Hematopoietic multipotent progenitor cell treated with erythropoietin and hydrocortisone succinate and interleukin-3 and kit ligand, for 6 days (in vitro differentiated cells): ENCODE measurements at regions not wholly inside any gene's neighbourhood (a gene's known extent, or its start where the extent isn't known, plus 50 kb on each side); places are given as distances from the start of the nearest gene placed in this dataset.
"Not testable (repeated sequence)": the region's sequence is repeated elsewhere in the genome, so short reads cannot be mapped to it uniquely, and the experiment has no call there.

ENCODE experiments used
- DNase-seq: peaks from one replicate; pipeline ENCODE4 v3.0.0-alpha.2; 2015

DNA sequence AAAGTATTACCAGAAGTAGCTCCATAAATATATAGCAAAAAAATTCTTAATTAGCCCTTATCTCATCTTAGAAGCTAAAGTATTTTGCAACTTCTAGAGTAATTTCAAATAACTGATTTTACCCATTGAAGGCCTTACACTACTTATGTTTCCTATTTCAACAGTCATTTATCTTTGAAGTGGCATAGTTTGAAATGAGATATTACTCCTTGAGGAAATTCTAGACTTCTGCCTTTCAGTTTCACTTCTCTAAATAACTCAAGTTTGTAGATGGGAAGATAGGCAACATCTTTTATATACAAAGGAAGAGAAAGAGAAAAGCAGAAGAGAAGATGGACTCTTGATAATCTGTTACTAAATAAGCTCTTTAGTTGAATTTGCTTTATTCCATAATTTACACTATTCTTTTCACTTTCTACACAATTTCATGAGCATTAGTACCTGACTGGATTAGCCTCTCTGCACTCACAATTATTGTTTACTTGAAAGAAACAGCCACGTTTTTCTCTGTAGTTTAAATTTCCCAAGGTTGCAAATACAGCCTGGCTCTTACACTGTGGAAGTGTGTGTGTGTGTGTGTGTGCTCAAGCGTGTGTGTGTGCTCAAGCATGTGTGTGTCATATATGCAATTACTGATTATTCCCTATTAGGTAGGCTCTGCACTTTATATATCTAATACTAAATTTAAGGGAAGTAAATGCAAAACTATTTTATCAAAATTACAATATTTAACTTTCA, 60.6 kb upstream of the EMB start:
- peak; percentile 53 for DNase-seq

DNA sequence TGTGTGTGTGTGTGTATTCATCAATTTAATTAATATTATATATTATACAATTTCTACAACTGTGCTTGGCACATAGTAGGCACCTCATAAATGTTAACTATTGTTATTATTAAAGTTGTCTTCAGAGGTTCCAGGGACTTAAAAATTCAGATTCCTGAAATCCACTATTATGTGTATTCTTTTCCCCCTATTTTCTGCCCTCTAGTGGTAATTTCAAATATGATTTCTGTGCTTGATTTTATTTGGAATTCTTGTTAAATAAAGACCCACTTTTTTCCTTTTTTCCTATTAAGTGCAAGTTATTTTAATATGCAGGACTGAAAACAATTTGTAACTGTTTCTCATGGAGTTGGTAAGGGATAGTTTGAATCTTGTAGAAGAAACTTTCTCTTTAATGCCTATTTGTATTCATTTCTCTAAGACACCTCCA, 72.0 kb upstream of the EMB start:
- peak; percentile 14 for DNase-seq

DNA sequence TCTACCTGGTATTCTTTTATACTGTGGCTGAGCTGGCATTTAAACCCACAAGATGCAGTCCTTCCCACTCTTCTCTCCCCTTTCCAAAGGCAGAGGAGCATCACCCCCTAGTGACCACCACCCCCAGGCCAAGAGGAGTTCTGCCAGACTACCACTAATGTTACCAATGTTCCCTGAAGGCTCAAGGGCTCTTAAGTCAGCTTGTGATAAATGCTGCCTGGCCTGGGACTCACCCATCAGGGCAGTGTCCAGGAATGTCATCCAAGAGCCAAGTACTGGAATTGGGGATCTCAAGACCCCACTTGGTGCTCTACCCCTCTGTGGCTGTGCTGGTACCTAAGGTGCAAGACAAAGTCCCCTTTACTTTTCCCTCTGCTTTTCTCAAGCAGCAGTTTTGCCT, 80.0 kb upstream of the EMB start:
- DNase-seq, result not testable (repeated sequence)

DNA sequence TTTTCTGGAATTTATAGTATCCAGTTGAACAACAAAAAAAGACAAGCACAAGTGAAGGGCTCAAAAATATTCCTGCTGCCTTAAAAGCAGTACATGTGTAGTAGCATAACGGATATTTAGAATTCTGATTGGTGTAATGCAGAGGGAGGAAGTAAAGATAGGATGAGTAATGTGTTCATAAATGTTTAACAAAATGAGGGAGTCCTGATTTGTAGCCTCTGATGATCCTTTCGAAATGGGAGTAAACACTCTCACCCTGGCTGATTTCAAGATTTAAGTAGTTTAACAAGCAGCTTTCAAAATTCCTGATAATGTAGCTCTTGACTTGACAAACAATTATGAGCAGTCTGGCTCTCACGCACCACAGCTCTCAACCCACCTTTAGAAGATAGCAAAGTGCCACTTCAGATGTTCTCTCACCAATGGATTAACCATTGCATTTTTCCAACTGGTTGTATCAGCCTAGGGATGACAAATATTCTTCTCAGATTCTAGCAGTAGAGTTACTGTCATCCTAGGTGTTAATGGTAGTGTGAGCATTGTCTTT, 86.5 kb upstream of the EMB start:
- DNase-seq, result not testable (repeated sequence)

DNA sequence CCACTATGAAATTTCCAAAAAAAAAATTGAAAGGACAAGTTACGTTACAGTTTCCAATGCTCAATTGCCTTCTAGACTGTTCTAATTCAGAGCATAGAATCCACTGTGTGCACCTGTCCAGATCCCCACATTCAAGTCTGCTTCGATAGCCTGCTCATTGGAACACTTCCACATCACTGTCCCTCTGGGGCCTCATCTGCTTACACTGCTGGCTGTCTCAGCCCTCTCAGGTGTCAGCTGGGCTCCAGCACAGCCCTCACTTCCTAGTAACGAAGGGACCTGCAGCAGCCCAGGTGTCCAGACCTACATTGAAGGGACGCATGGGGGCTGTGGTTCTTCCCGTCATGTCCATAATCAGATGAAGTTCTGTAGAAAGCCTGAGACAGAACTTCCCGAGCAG, 94.3 kb upstream of the EMB start:
- no peak for DNase-seq

DNA sequence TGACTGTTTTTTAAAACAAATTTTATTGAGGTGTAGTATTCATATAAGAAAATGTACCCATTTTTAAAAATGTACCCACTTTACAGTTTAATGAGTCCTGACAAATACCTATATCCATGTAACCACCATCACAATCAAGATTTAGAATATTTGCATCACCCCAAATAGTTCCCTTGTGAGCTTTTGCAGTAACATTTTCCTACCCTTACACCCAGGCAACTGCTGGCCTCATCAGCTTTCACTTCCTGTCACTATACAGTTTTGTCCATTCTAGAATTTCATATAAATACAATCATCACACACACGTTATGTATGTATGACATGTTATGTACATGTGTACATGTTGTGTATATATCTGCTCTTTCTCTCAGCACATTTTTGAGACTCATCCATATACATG, 96.4 kb upstream of the EMB start:
- not testable (repeated sequence) for DNase-seq

DNA sequence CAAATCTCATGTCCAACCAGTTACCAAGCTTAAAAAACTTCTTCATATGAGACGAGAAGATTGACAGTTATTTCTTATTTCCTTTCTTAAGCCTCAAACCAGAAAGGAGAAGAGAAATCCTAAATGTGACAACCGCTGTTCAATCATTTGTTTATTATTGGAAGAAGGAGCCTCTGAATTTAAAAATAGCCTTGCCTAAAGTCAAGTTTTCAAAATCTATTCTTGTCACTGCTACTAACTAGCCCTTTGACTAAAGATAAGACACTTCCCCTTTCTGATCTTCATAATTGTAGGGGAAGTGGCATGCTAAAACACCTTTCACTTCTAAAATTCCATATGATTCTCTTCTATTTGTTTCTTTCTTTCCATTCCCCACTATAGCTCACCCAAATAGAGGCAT, 106.2 kb upstream of the EMB start:
- peak; percentile 26 for DNase-seq

DNA sequence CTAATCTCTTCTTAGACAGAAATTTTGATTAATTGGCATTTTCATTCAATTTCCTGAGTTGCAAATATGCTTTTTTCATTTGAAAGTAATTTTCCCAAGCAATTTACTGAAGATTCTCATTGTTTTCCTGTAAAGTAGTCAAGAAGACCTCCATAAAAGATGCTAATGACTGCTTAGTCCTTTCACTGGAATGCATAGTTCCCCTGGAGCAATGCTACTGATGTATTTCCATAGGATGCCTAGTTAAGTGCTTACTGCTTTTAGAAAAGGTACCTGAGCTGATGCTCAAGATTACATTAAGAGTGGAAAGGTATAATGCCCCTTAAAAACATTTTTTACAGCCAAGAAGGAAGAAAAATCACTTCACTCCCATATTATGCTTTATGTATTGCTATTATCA, 109.2 kb upstream of the EMB start:
- no peak for DNase-seq

DNA sequence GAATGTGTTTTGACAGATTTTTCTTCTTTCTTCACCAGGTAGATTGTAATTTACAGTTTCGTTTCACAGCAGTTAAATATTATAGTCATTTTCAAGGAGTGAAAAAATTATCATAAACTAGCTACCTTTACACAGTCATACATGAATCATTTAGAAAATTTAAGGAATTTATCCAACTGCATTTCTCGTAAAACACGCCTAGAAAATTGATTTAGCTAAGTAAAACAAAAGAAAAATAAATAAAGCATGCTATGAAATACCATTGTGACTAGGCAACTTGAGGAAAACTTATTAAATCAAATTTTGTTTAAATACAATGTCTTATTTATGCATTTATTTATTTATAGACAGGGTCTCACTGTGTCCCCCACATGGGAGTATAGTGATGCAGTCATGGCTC, 109.9 kb upstream of the EMB start:
- DNase-seq, result no peak

DNA sequence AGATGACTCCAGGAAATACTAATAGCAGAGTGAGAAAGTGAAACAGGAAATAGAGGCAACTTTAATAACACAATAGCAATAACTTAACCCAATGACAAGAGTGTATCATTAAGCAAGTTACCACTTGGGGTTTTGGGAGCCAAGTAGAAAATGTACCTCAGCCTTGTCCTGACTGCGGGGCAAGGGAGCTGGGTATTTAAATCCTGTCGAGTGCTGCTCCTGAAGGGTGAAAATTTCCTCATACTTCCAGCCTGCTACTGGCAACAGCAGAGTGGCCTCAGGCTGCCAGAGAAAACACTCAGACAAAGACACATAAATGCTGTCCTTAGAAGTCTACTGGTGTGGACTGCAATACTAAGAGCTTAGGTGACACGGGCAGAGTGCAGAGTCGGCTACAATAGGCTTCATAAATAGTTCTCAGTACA, 112.5 kb upstream of the EMB start:
- DNase-seq, result no peak

DNA sequence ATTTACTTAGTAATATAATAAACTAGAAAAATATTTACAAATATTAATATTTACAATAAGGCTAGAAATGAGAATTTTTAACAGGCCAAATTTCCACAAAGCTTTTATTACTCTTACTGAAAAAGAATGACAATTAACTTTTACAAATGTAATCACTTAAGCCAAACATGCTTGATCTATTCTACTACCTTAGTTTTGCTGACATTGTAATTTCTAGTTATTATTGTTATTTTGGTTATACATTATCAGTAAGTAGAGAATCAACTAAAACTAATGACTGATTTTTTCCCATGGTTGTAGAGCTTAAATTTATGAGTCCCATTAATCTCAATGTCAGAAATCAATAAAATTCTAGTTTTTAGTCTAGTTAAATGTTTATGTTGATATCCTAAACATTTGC, 107.8 kb upstream of the PARP8 start:
- DNase-seq, result not testable (repeated sequence)

DNA sequence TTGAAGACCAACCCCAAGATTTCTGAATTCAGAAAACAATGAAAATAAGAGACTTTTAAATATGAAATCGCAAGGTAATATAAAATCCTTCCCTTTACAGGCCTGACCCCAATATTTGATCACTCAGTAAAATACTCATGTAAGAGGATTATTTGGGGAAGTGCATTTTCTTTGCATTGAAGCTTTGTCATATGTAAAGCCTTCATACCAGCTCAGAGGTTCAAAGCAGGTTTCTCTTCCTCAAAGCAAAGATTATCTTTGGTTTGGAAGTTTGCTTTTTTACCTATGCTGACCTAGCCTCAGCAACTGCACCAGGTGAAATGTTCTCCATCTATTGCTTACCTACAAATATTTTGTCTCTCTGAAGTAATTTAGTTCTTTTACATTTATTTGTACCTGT, 106.5 kb upstream of the PARP8 start:
- DNase-seq, result no peak

DNA sequence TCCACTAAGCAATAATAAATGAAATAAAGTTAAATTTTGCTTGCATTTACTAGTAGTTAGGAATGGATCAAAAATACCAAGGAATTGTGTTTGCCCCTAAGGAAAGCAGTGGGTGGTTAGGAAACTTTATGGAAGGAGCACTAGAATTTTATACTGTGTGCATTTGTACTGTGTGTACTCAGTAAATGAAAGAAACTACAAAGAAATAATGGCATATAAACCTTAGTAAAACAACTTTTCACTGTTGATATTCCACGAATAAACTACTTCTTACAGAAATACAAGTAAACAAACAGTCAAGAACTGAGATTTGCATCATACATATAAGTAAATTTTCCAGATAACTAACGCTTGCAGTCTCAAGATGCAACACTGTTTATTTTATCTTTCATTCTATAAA, 103.7 kb upstream of the PARP8 start:
- DNase-seq, result no peak

DNA sequence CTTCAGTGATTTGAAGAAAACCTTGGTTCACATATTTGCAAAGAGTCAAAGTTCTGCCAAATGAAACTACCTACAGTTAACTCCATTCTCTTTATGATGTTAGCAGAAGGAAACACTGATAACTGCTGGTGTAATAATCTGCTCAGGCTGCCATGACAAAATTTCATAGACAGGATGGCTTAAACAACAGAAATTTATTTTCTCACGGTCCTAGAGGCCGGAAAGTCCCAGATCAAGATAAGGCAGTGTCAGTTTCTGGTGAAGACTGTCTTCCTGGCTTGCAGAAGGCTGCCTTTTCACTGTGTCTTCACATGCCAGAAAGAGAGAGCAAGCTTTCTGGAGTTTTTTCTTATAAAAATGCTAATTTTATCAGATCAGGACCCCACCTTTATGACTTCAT, 102.4 kb upstream of the PARP8 start:
- DNase-seq, result peak; percentile 36

DNA sequence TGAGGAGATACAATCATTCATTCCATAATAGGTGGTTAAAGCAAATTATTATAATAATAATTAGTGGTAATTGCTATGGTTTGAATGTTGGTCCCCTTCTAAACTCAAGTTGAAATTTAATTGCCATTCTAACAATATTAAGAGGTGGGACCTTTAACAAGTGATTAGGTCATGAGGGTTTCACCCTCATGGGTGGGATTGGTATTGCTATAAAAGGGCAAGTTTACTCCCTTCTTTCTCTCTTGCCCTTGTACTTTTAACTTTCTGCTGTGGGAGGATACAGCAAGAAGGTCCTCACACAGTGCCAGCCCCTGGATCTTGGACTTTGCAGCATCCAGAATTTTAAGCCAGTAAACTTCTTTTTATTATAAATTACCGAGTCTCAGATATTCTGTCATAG, 101.9 kb upstream of the PARP8 start:
- no peak for DNase-seq

DNA sequence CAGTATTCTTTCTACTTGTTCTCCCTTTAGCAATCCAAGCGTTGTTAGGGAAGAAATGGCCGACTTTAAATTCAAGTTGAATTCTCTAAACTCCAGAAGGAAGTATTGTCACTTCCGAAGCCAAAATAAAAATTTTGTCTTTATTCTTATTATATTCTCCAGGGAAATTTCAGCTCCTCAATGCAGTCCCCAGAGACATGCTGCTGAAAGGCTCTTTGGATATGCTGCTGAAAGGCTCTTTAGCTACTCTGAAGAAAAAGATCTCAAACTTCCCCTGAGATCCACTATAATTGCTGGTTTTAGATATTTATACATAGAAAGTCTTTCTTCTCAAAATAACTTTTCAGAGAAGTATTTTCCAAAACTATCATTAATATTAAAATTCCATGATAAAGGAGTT, 92.3 kb upstream of the PARP8 start:
- no peak for DNase-seq

DNA sequence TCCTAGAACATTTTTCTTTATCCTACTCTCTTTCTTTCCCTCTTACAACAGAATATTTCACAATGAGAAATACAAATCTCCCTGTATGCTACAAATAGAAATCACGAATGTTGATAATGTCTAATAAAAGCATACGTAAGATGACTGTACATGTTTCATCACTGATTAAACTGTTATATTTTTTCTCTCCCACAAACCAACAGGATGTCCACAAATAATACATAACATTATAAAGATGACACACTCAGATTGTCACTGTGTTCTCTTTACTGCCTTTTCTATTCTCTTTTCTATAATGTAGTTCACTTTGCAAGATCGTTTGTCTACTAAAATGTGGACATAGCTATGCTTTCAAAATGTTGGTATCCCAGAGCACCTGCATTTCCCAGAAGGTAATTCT, 90.7 kb upstream of the PARP8 start:
- no peak for DNase-seq

DNA sequence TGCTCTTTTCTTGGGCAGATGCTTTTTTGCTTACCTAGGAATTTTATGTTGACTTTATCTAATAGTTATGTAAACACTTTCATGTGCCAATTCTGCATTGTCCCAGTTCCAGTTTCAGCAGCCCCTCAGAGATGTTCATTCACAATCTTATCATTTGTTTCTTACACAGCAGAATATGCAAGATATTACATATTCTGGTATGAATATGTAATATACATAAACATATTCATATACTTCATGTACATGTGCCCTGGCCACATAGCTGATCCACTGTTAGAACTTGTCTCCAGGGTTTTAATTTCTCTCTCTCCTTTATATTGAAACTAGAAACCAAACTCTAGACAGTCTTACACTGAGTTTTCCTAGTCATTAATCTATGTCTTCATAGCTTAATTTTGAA, 90.2 kb upstream of the PARP8 start:
- DNase-seq, result no peak

DNA sequence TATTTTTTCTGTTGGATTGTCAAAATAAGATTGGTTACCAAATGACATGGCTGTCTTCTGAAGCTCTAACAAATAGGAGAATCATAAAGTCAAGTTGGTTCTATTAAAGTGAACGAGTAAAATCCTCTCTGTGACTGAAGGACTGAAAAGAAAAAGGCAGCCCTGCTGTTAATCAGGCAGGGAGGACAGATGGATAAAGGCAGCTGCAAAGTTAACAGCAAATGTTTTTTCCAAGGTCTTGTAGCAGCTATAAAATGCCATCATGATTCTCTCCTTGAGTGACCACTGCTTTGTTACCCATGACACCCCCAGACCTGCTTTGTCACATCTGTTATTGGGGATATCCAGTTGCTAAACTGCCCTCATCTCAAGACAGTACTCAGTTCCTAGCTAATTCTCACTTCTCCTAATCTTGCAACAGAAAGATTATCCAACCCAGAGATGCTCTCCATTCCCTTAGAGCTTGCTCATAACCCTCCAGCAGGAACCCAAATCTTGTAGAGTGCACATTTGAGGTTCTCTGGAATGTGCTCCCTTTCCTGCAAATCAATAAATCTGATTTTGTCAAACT, 89.7 kb upstream of the PARP8 start:
- DNase-seq, result no peak

DNA sequence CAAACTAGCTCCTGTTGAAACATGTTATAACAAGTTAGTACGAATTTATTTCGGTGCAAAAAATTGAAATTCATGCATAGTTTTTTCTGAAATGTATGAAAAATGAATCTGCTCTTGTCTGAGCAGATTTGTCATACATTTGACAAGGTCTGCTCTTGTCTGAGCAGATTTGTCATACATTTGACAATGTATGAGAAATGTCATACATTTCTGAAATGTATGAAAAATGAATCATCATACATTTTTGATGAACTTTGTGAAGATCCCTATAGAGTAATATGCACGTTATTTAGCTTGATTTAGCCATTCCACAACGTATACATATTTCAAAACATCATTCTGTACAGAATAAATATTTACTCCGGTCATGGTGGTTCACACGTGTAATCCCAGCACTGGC, 85.9 kb upstream of the PARP8 start:
- DNase-seq, result no peak

DNA sequence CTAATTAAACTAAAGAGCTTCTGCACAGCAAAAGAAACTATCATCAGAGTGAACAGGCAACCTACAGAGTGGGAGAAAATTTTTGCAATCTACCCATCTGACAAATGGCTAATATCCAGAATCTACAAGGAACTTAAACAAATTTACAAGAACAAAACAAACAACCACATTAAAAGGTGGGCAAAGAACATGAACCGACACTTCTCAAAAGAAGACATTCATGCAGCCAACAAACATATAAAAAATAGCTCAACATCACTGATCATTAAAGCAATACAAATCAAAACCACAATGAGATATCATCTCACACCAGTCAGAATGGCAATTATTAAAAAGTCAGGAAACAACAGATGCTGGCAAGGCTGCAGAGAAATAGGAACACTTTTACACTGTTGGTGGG, 84.6 kb upstream of the PARP8 start:
- not testable (repeated sequence) for DNase-seq

DNA sequence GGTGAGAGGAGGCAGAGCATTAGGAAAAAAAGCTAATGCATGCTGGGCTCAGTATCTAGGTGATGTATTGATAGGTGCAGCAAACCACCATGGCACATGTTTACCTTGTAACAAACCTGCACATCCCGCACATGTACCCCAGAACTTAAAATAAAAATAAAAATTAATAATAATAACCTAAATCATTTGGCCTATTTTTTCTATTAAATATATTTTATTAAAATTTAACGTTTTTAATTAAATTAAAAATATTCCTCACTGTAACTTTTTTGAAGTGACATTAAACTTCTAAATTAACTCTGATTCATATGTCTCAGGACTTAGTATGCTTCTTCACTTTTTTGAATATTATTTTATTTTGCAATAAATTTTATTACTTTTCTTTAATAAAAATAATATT, 83.7 kb upstream of the PARP8 start:
- DNase-seq, result no peak

DNA sequence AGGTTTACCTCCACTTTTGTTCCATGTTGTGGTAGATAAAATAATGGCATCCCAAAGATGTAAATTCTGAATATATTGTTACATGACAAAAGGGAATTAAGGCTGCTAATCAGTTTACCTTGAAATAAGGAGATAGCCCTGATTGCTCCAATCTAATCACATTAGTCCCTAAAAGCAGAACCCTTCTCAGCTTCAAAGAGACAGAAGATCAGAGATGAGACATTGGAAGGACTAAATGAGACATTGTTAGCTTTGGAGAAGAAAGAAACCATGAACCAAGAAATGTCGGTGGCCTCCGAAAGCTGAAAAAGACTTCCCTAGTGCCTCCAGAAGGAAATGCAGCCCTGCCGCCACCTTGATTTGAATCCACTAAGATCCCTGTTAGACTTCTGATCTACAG, 82.8 kb upstream of the PARP8 start:
- no peak for DNase-seq

DNA sequence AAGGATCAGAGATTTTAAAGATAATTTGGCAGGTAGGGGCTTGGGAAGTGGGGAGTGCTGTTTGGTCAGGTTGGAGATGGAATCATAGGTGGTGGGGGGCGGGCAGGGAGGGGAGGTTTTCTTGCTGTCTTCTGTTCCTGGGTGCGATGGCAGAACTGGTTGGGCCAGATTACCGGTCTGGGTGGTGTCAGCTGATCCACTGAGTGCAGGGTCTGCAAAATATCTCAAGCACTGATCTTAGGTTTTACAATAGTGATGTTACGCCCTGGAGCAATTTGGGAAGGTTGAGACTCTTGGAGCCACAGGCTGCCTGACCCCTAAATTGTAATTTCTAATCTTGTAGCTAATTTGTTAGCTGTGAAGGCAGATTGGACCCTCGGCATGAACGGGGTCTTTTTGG, 78.0 kb upstream of the PARP8 start:
- not testable (repeated sequence) for DNase-seq
